OCI-M2 (cell line): ENCODE measurements at regions not wholly inside any gene's neighbourhood (a gene's known extent, or its start where the extent isn't known, plus 50 kb on each side); places are given as distances from the start of the nearest gene placed in this dataset.

Source experiments
- DNase-seq: peaks from one replicate; lab custom pipeline; 2025; ENCODE audit not compliant: unreplicated experiment; lab: John Stamatoyannopoulos, UW

- no peak for DNase-seq
Measured at GRCh38 chr11:113528982-113529381, 53.8 kb upstream of the DRD2 start.

- DNase-seq, result no peak
Measured at GRCh38 chr11:113526521-113526920, 51.3 kb upstream of the DRD2 start.
